ENCODE measurements at regions not wholly inside any gene's neighbourhood (a gene's known extent, or its start where the extent isn't known, plus 50 kb on each side); places are given as distances from the start of the nearest gene placed in this dataset.

DNA sequence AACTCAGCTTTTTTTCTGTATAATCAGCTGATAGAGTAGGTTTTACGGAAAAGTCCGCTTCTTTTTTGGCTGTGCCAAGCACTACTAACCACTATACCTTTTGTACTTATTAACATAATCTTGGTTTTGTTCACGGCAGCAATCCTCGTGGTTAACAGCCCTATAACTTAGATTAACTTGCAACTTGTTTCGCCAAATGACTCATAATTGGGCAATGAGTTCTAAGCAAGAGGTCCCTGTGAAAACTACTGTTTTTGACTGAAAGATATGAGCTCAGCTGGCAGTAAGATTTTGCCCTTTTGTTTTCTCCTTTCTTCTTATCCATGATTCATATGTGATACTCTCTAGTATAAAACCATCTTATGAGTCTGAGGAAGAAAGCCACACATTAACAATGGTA, 345.0 kb upstream of the PCDH15 start:
- DNase-seq (ENCODE audit: low spot score) = no peak
- in situ Hi-C loops (cut with MboI; ENCODE audit: low pct_unique_long_range_greater_than_20kb, low sequenced_read_pairs, unreplicated experiment) = no loop called here
- TF ChIP-seq, protein P1, sequence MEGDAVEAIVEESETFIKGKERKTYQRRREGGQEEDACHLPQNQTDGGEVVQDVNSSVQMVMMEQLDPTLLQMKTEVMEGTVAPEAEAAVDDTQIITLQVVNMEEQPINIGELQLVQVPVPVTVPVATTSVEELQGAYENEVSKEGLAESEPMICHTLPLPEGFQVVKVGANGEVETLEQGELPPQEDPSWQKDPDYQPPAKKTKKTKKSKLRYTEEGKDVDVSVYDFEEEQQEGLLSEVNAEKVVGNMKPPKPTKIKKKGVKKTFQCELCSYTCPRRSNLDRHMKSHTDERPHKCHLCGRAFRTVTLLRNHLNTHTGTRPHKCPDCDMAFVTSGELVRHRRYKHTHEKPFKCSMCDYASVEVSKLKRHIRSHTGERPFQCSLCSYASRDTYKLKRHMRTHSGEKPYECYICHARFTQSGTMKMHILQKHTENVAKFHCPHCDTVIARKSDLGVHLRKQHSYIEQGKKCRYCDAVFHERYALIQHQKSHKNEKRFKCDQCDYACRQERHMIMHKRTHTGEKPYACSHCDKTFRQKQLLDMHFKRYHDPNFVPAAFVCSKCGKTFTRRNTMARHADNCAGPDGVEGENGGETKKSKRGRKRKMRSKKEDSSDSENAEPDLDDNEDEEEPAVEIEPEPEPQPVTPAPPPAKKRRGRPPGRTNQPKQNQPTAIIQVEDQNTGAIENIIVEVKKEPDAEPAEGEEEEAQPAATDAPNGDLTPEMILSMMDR (IDR thresholded peaks at IDR 0.05; ENCODE audit: extremely low read depth, insufficient read depth, missing control alignments) = no peak

DNA sequence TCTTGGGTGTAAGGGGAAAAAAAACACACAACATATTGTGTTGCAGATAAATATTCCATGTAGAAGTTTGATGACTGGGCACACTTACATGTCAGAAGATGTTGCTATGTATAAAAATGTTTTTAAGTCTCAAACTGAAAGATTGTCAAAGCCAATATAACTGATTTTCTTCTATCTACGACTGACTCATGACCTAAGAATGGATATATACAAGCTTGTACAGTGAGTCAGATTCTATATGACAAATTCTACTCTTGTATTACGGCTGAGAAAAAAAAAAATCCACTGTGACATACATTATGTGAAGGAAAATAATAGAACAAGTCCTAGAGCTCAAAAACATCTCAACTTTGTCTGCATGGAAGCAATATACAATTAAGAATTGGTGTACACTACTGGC, 343.0 kb upstream of the PCDH15 start:
- TF ChIP-seq, protein P1 (IDR thresholded peaks at IDR 0.05; ENCODE audit: extremely low read depth, insufficient read depth, missing control alignments) = no peak
- in situ Hi-C loops (cut with MboI; ENCODE audit: low pct_unique_long_range_greater_than_20kb, low sequenced_read_pairs, unreplicated experiment) = no loop called here
- no peak for DNase-seq (ENCODE audit: low spot score)

DNA sequence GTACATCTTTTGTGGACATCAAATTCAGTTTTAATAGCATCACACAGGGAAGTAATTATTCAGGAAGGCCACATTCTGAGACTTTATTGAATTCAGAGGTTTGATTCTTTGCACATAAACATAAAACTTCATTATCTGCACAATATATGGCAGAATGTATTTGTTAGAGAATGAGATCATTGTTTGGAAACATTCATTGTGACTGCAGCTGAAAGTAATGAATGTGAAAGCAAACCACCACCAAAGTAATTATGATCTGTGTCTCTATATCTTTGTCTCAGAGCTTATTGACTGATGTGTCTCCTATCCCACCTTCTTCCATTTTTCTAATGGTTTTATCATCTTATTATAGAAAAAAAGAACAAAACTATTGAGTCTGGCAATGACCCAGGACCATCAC, 340.9 kb upstream of the PCDH15 start:
- in situ Hi-C loops (cut with MboI; ENCODE audit: low pct_unique_long_range_greater_than_20kb, low sequenced_read_pairs, unreplicated experiment) = no loop called here
- TF ChIP-seq, protein P1 (IDR thresholded peaks at IDR 0.05; ENCODE audit: extremely low read depth, insufficient read depth, missing control alignments) = no peak
- no peak for DNase-seq (ENCODE audit: low spot score)

DNA sequence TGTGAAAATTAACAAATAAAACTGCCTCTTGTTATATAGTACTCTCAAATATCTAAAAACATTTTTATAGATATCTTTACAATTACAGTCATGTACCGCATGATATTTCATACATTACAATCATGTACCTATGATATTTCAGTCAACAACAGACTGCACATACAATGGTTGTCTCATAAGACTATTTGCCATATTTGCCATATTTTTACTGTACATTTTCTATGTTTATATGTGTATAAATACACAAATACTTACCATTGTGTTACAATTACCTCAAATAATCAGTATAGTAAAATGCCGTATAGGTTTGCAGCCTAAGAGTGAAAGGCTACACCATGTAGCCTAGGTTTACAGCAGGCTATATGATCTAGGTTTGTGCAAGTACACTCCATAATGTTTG, 336.0 kb upstream of the PCDH15 start:
- TF ChIP-seq, protein P1 (IDR thresholded peaks at IDR 0.05; ENCODE audit: extremely low read depth, insufficient read depth, missing control alignments) = no peak
- in situ Hi-C loops (cut with MboI; ENCODE audit: low pct_unique_long_range_greater_than_20kb, low sequenced_read_pairs, unreplicated experiment) = no loop called here

DNA sequence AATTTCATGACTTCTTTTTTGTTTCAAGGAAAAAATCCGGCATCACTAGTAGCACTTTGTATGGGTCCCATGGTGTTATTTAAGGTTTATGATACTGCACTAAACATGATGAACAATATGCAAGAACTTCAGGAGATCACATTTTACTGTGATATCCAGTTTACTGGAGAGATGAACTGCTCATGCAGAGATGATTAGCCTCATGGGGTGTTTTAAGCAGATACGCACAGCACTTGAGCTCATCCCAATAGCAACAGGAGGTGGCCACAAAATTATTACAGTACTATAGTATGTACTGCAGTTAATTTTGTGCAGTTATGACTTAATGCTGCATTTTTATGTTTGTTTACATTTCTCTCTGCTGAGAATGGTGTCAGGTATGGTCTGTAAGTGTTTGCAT, 303.7 kb upstream of the PCDH15 start:
- in situ Hi-C loops (cut with MboI; ENCODE audit: low pct_unique_long_range_greater_than_20kb, low sequenced_read_pairs, unreplicated experiment) = no loop called here
- no peak for DNase-seq (ENCODE audit: low spot score)
- TF ChIP-seq, protein P1 (IDR thresholded peaks at IDR 0.05; ENCODE audit: extremely low read depth, insufficient read depth, missing control alignments) = no peak

More for the DNA sequence above, 336.0 kb upstream of the PCDH15 start:
- DNase-seq (ENCODE audit: low spot score) = no peak

DNA sequence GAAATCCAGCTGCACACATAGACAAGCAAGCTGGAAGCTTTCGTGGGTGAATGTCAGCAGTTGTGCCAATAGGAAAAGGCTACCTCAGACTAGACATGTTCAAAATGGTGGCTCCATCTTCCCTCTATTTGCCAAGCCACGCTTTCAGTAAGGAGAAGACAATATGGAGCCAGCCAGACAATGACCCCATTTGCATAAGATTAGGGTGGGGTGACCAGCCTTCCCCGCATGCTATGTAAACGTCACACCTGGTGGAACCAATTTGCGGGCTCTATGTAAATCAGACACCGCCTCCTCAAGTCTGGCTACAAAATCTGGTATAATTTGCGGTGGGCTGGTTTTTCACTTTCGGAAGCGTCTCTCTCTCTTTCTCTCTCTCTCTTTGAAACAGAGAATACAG, 297.4 kb upstream of the PCDH15 start:
- no peak for DNase-seq (ENCODE audit: low spot score)
- TF ChIP-seq, protein P1 (IDR thresholded peaks at IDR 0.05; ENCODE audit: extremely low read depth, insufficient read depth, missing control alignments) = no peak
- in situ Hi-C loops (cut with MboI; ENCODE audit: low pct_unique_long_range_greater_than_20kb, low sequenced_read_pairs, unreplicated experiment) = loop anchor here (25.0 kb wide), 1 partner anchor 164 kb away; no protein-coding TSS in a partner anchor

Measured in GM13977 (cell line).